Sigmoid colon (tissue), 6 donors: ENCODE measurements at regions not wholly inside any gene's neighbourhood (a gene's known extent, or its start where the extent isn't known, plus 50 kb on each side); places are given as distances from the start of the nearest gene placed in this dataset.

Experiments used
- DNase-seq: peaks from one replicate; pipeline ENCODE4 v3.0.0-alpha.2; 2019
- H3K27ac ChIP-seq, 4 donors: fragments of 200-600 bp; sonication (generic); one replicate each; pipeline ENCODE4 v1.5.1; 2016 to 2019; ENCODE audit warnings: mild to moderate bottlenecking in 1 of 4
- H3K27me3 ChIP-seq, 3 donors: fragments of 200-600 bp; sonication (generic); one replicate each; pipeline ENCODE4 v1.5.1; 2019; ENCODE audit warnings: mild to moderate bottlenecking in 1 of 3
- H3K36me3 ChIP-seq, 4 donors: fragments of 200-600 bp; sonication (generic); one replicate each; pipeline ENCODE4 v1.5.1; 2016 to 2019
- H3K4me1 ChIP-seq, 4 donors: fragments of 200-600 bp; sonication (generic); one replicate each; pipeline ENCODE4 v1.5.1; 2017 to 2019
- H3K4me3 ChIP-seq, 4 donors: fragments of 200-600 bp; sonication (generic); one replicate each; pipeline ENCODE4 v1.5.1; 2017 to 2019; ENCODE audit warnings: mild to moderate bottlenecking in 2 of 4, moderate library complexity in 1 of 4
- H3K9me3 ChIP-seq, 4 donors: fragments of 200-600 bp in 3 of 4; sonication (generic) in 3 of 4; one replicate each; pipeline versions ENCODE4 v1.5.1 to v1.6.1; 2013 to 2019
- CTCF ChIP-seq, 4 experiments: fragments of 450-650 bp in 3 of 4; fragments of 200-600 bp in 1 of 4; IDR thresholded peaks; one replicate each; pipeline ENCODE4 v1.5.1; 2016 to 2019; ENCODE audit warnings: antibody characterized with exemption in 4 of 4, mild to moderate bottlenecking in 3 of 4, moderate library complexity in 2 of 4
- EP300 ChIP-seq, 4 donors: sonication (generic); formaldehyde crosslinking; IDR thresholded peaks; one replicate each; pipeline ENCODE4 v1.6.1; 2017; ENCODE audit warnings: antibody characterized with exemption in 4 of 4
- POLR2A ChIP-seq, 2 donors: fragments of 450-650 bp; IDR thresholded peaks; one replicate each; pipeline ENCODE4 v1.6.1; 2016; ENCODE audit warnings: antibody characterized with exemption in 2 of 2, mild to moderate bottlenecking in 2 of 2, moderate library complexity in 2 of 2
- POLR2AphosphoS5 ChIP-seq, 4 donors: sonication (generic); formaldehyde crosslinking; IDR thresholded peaks; one replicate each; pipeline ENCODE4 v1.6.1; 2017; ENCODE audit warnings: antibody characterized with exemption in 4 of 4
- WGBS, 2 donors: extraction: QIAGEN DNeasy Blood & Tissue Kit; methylation state at CpG; one replicate each; pipeline ENCODE4 v1.1.7; 2013; 5-methylcytosine and 5-hydroxymethylcytosine counted together
- intact Hi-C: fragments of 100-400 bp; cut with DNase I; formaldehyde crosslinking; loops from one replicate; pipeline ENCODE4 v1.15.1; 2023
- donor health status: healthy with polysubstance abuse.
- donor health status: healthy.

GRCh38 chr1:63129855-63130254 is 192.5 kb upstream of the FOXD3 start:
- Histone ChIP-seq H3K9me3 (no peaks in the 10 kb centered on the region), H3K4me3 (no peak overlapping the region), H3K27me3 (no peaks in the 10 kb centered on the region), H3K4me1 (no peaks in the 10 kb centered on the region), H3K36me3 (no peaks in the 10 kb centered on the region), H3K27ac (no peak overlapping the region)
- DNase-seq: no peak
- TF ChIP-seq POLR2AphosphoS5 (IDR thresholded peaks at IDR 0.05): no peak
- no peak for TF ChIP-seq EP300 (IDR thresholded peaks at IDR 0.05)
- no peak for TF ChIP-seq CTCF (IDR thresholded peaks at IDR 0.05)
- no peak for TF ChIP-seq POLR2A (IDR thresholded peaks at IDR 0.05)
- intact Hi-C loops: no loop called here
- WGBS, 2 donors: 89% methylated on average over 2 of the region's 2 CpGs

- no peaks in the 10 kb centered on the region for H3K27me3 ChIP-seq
- 80 to 86% methylated on average over 6 of the region's 6 CpGs for WGBS, 2 donors
- intact Hi-C loops: no loop called here
- no peak overlapping the region for H3K4me3 ChIP-seq
- H3K36me3 ChIP-seq: no peaks in the 10 kb centered on the region
- no peak for DNase-seq
- H3K27ac ChIP-seq: no peak overlapping the region
- H3K9me3 ChIP-seq: no peaks in the 10 kb centered on the region
- TF ChIP-seq POLR2AphosphoS5 (IDR thresholded peaks at IDR 0.05): no peak
- no peak for TF ChIP-seq CTCF (IDR thresholded peaks at IDR 0.05)
- TF ChIP-seq EP300 (IDR thresholded peaks at IDR 0.05): no peak
- TF ChIP-seq POLR2A (IDR thresholded peaks at IDR 0.05): no peak
- H3K4me1 ChIP-seq: no peaks in the 10 kb centered on the region
Measured at GRCh38 chr1:63134501-63135173, 187.7 kb upstream of the FOXD3 start.

GRCh38 chr1:63135174-63135512 is 187.2 kb upstream of the FOXD3 start:
- 90 to 95% methylated on average over 2 of the region's 2 CpGs for WGBS, 2 donors
- no peaks in the 10 kb centered on the region for H3K9me3 ChIP-seq
- H3K4me1 ChIP-seq: no peaks in the 10 kb centered on the region
- H3K27ac ChIP-seq: peak overlapping the region in 1 of 4 donors; percentile 9
- no peak for TF ChIP-seq POLR2A (IDR thresholded peaks at IDR 0.05)
- H3K36me3 ChIP-seq: no peaks in the 10 kb centered on the region
- H3K27me3 ChIP-seq: no peaks in the 10 kb centered on the region
- intact Hi-C loops: no loop called here
- H3K4me3 ChIP-seq: no peak overlapping the region
- DNase-seq: no peak

- TF ChIP-seq CTCF (IDR thresholded peaks at IDR 0.05): no peak
- TF ChIP-seq EP300 (IDR thresholded peaks at IDR 0.05): no peak
- TF ChIP-seq POLR2A (IDR thresholded peaks at IDR 0.05): no peak
- no peak for TF ChIP-seq POLR2AphosphoS5 (IDR thresholded peaks at IDR 0.05)
- Histone ChIP-seq H3K4me3 (no peak overlapping the region), H3K36me3 (no peaks in the 10 kb centered on the region), H3K27ac (peak overlapping the region in 1 of 4 donors; percentile 21), H3K4me1 (no peaks in the 10 kb centered on the region), H3K27me3 (no peaks in the 10 kb centered on the region), H3K9me3 (no peaks in the 10 kb centered on the region)
- intact Hi-C loops: no loop called here
- DNase-seq: no peak
- WGBS, 2 donors: 94 to 95% methylated on average over 1 of the region's 1 CpG
Measured at GRCh38 chr1:63135801-63136200, 186.6 kb upstream of the FOXD3 start.

GRCh38 chr1:63142001-63142400 is 180.4 kb upstream of the FOXD3 start:
- no peak overlapping the region for H3K4me3 ChIP-seq
- 89 to 90% methylated on average over 5 of the region's 5 CpGs for WGBS, 2 donors
- intact Hi-C loops: no loop called here
- no peaks in the 10 kb centered on the region for H3K27me3 ChIP-seq
- no peak overlapping the region for H3K27ac ChIP-seq
- no peaks in the 10 kb centered on the region for H3K36me3 ChIP-seq
- TF ChIP-seq CTCF (IDR thresholded peaks at IDR 0.05) (no peak), EP300 (IDR thresholded peaks at IDR 0.05) (no peak), POLR2AphosphoS5 (IDR thresholded peaks at IDR 0.05) (no peak), POLR2A (IDR thresholded peaks at IDR 0.05) (no peak)
- no peaks in the 10 kb centered on the region for H3K4me1 ChIP-seq
- no peak for DNase-seq
- H3K9me3 ChIP-seq: no peaks in the 10 kb centered on the region
